GM19468 (cell line): ENCODE measurements at regions not wholly inside any gene's neighbourhood (a gene's known extent, or its start where the extent isn't known, plus 50 kb on each side); places are given as distances from the start of the nearest gene placed in this dataset.

ENCODE experiments used
- ATAC-seq: cut with Tn5 transposase; IDR thresholded peaks from one replicate; pipeline ENCODE4 v1.9.1; 2021; ENCODE audit warnings: mild to moderate bottlenecking, moderate library complexity, moderate number of reproducible peaks; ENCODE audit not compliant: unreplicated experiment; ENCODE audit errors: extremely low read depth

DNA sequence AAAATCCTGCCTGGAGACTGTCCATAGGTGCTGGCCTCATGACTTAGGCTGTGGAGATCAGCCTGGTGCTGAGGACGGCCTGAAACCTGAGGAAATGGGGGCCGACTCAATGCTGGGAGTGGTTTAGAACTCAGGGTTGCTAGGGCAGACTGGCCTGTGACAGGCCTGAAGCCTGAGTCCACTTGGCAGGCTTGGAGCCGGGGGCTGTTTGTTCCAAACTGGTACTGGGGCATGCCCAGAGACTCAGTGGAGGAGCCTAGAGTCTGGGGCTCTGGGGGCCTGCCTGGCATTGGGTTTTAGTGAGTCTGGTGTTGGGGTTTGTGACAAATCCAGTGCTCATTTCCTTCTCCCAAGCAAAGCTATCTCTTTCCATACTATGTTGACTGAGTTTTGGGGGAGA lies 489.7 kb upstream of the CNKSR2 start:
- ATAC-seq = no peak

GRCh38 chrX:20863649-20864048 lies 510.6 kb upstream of the CNKSR2 start:
- ATAC-seq = no peak

DNA sequence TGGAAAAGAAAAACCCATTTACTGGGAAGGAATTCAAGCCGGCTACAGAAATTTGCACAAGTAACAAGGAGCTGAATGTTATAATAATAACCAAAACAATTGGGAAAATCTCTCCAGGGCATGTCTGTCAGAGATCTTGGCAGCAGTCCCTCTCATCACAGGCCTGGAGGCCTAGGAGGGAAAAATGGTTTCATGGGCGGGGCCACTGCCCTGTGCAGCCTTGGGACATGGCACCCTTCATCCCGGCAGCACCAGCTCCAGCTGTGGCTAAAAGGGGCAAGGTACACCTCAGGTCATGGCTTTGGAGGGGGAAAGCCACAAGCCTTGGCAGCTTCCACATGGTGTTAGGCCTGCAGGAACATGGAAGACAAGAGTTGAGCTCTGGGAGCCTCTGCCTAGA lies 513.1 kb upstream of the CNKSR2 start:
- no peak for ATAC-seq

- no peak for ATAC-seq
Measured at GRCh38 chrX:20857746-20858145, 516.5 kb upstream of the CNKSR2 start.

- no peak for ATAC-seq
Measured at GRCh38 chrX:20838477-20838876, 535.7 kb upstream of the CNKSR2 start.

GRCh38 chrX:20829665-20830491 lies 544.3 kb upstream of the CNKSR2 start:
- ATAC-seq = no peak

- ATAC-seq = no peak
Measured at GRCh38 chrX:20825984-20826383, 548.2 kb upstream of the CNKSR2 start.

DNA sequence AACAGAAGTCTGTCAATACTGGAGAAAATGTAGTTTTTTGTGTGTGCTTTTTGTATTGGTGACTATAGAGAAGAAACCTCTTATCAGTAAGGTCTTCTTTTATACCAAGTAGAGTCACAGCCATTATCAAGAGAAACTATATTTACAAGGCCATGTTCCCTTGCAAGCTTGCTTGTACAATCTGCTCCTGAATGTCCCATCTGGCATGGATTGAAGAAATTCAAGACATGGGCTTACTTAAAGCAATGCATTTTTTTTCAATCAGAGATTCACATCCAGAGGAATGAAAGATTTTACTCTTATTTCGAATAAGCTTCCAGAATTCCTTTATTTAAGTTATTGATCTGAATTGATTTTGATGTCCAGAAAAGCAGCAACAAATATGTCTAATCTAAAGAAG lies 537.3 kb upstream of the RPS6KA3 start:
- ATAC-seq = no peak

GRCh38 chrX:20802036-20802435 lies 535.3 kb upstream of the RPS6KA3 start:
- no peak for ATAC-seq

- ATAC-seq = no peak
Measured at GRCh38 chrX:20796450-20796849, 529.7 kb upstream of the RPS6KA3 start.

- no peak for ATAC-seq
Measured at GRCh38 chrX:20789103-20789502, 522.4 kb upstream of the RPS6KA3 start.

GRCh38 chrX:20767346-20767745 lies 500.6 kb upstream of the RPS6KA3 start:
- ATAC-seq = no peak

GRCh38 chrX:20756585-20756984 lies 489.9 kb upstream of the RPS6KA3 start:
- ATAC-seq = no peak

DNA sequence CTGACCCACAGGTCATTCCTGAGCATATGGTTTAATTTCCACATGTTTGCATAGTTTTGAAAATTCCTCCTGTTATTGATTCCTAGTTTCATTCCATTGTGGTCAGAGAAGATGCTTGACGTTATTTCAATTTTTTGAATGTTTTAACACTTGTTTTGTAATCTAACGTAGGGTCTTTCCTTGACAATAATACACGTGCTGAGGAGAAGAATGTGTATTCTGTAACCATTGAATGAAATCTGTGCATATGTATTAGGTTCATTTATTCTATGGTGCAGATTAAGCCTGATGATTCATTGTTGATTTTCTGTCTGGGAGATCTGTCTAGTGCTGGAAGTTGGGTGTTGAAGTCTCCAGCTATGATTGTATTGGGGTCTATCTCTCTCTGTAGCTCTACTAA lies 486.4 kb upstream of the RPS6KA3 start:
- ATAC-seq = no peak

- no peak for ATAC-seq
Measured at GRCh38 chrX:20746690-20747089, 480.0 kb upstream of the RPS6KA3 start.

GRCh38 chrX:20743046-20743445 lies 476.3 kb upstream of the RPS6KA3 start:
- no peak for ATAC-seq

GRCh38 chrX:20742106-20742505 lies 475.4 kb upstream of the RPS6KA3 start:
- no peak for ATAC-seq

- no peak for ATAC-seq
Measured at GRCh38 chrX:20740443-20740842, 473.7 kb upstream of the RPS6KA3 start.

- no peak for ATAC-seq
Measured at GRCh38 chrX:20739038-20739745, 472.5 kb upstream of the RPS6KA3 start.

DNA sequence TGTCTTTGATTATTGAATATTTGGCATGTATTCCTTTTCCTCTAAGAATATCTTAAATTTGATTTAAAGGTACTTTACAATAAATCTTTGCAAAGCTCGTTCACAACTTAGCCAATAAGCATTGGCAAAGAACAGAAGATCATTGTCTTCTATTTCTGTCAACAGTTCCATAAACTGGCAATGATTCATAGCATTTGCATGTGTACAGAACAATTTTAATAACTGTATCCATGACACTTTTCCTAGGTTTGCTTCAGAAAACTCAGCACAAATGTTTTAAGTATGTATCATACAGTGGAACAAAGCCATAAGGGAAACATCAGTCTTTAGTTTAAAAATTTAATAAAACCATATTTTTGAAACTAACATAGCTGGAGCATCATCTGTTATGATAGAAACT lies 462.7 kb upstream of the RPS6KA3 start:
- ATAC-seq = no peak

DNA sequence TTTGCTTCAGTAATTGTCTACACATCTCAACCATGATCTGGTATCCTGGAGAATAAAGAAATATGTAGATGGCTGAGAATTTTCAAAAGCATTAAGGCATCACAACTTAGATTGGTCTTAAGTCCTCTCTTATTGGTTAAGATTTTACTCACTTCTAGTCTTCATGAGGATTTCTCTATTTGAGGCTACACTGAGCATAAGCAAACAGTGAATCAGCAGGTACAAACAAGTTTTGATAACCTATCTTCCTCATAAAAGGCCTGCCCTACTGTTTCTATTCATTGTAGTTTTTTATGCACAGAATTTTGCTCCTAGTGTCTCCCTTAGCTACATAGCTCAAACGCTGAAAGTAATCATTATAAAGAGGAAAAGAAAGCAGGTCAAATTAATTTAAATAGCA lies 460.7 kb upstream of the RPS6KA3 start:
- ATAC-seq = no peak
